Heart left ventricle (tissue), 13 donors: ENCODE measurements at regions not wholly inside any gene's neighbourhood (a gene's known extent, or its start where the extent isn't known, plus 50 kb on each side); places are given as distances from the start of the nearest gene placed in this dataset.

Experiments used
- CTCF ChIP-seq, 12 donors: fragments of 200-600 bp; sonication (generic) in 4 of 12; IDR thresholded peaks; one replicate each; pipeline versions ENCODE4 v1.5.0 to v1.8.0; 2018 to 2022; ENCODE audit warnings: antibody characterized with exemption in 12 of 12, mild to moderate bottlenecking in 5 of 12
- POLR2A ChIP-seq, 2 donors: fragments of 450-650 bp; IDR thresholded peaks; one replicate each; pipeline ENCODE4 v1.6.1; 2017; ENCODE audit warnings: antibody characterized with exemption in 2 of 2, mild to moderate bottlenecking in 2 of 2, moderate library complexity in 2 of 2
- donor health status: ischemic (EF 13 %, LVEDD 7.1; RV severe dilation, severe dysfunction).
- donor health status: DM: no; HTN: yes; CAD: no.
- donor health status: DM: no; HTN: no; CAD: no.
- donor health status: ischemic (EF 25% LVEDD 6.9; RV normal size, moderate dysfunction).
- donor health status: ischemic (EF 25% LVEDD 5.7; RV mildly dilated, moderate dysfunction).
- donor health status: ischemic (EF 35%, LVEDD 5.7; RV mildly dilated, moderate dysfunction).
- donor health status: nonischemic (EF 11% LVEDD 7.7; RV severe dilation, severe dysfunction).
- donor health status: DM: yes; HTN: yes; CAD: no.
- donor health status: PGD.
- donor health status: ischemic (EF 29% LVEDD 5.4; RV normal size, mild dysfunction).
- donor health status: nonischemic (EF 23%, LVEDD 6.1; RV moderate dilation, normal function).

DNA sequence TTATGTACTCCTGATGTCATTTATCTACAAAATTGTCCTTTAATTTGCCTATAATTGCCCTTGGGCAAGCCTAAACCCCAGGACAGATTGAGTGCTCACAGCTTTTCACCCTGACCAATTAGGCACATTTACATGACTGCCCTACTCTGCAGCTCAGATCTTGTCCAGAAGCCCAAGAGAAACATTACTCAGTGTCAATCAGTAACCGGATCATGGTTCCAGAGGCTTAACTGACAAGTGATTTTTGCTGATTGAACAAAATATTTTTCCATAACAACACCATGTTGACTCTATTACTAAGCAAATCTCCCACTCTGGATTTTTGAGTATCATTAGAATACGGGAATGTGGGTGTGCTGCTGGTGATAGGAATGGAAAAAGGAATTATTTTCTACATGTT is 465.4 kb upstream of the TNP1 start:
- TF ChIP-seq CTCF (IDR thresholded peaks at IDR 0.05), result no peak
- no peak for TF ChIP-seq POLR2A (IDR thresholded peaks at IDR 0.05)
